SH-SY5Y (cell line): ENCODE measurements at regions not wholly inside any gene's neighbourhood (a gene's known extent, or its start where the extent isn't known, plus 50 kb on each side); places are given as distances from the start of the nearest gene placed in this dataset.

Source experiments
- GATA2 ChIP-seq: IDR thresholded peaks from 2 replicates; pipeline ENCODE4 v1.6.1; 2011; ENCODE audit warnings: mild to moderate bottlenecking, low read depth, low read length
- GATA3 ChIP-seq: IDR thresholded peaks from 2 replicates; pipeline ENCODE4 v1.6.1; 2011; ENCODE audit warnings: low read depth, mild to moderate bottlenecking, low read length, moderate library complexity

GRCh38 chr11:115017529-115017928 is 339.2 kb downstream of the NXPE2 start:
- no peak for TF ChIP-seq GATA2
- no peak for TF ChIP-seq GATA3
